ENCODE measurements at regions not wholly inside any gene's neighbourhood (a gene's known extent, or its start where the extent isn't known, plus 50 kb on each side); places are given as distances from the start of the nearest gene placed in this dataset.

- H3K27me3 ChIP-seq, result no peaks in the 10 kb centered on the region
- H3K27ac ChIP-seq, result no peak overlapping the region
- TF ChIP-seq POLR2A (IDR thresholded peaks at IDR 0.05), result no peak
- no peak for TF ChIP-seq CTCF (IDR thresholded peaks at IDR 0.05)
- no peak for TF ChIP-seq POLR2AphosphoS5 (IDR thresholded peaks at IDR 0.05)
- H3K4me3 ChIP-seq, result no peak overlapping the region
- H3K9me3 ChIP-seq, result no peaks in the 10 kb centered on the region
- H3K36me3 ChIP-seq, result no peaks in the 10 kb centered on the region
- DNase-seq (ENCODE audit: low spot score in 2 of 2), result no peak
- intact Hi-C loops (cut with DNase I; ENCODE audit: low total_unique reads), result no loop called here
- H3K4me1 ChIP-seq, result no peaks in the 10 kb centered on the region
Measured at GRCh38 chr4:55255179-55255578, 90.9 kb upstream of the SRD5A3 start.

- intact Hi-C loops (cut with DNase I; ENCODE audit: low total_unique reads), result no loop called here
- no peaks in the 10 kb centered on the region for H3K9me3 ChIP-seq
- H3K4me3 ChIP-seq, result no peak overlapping the region
- TF ChIP-seq POLR2A (IDR thresholded peaks at IDR 0.05) (no peak), CTCF (IDR thresholded peaks at IDR 0.05) (no peak), POLR2AphosphoS5 (IDR thresholded peaks at IDR 0.05) (no peak)
- no peaks in the 10 kb centered on the region for H3K36me3 ChIP-seq
- H3K27me3 ChIP-seq, result no peaks in the 10 kb centered on the region
- H3K27ac ChIP-seq, result no peak overlapping the region
- DNase-seq (ENCODE audit: low spot score in 2 of 2), result no peak
- no peaks in the 10 kb centered on the region for H3K4me1 ChIP-seq
Measured at GRCh38 chr4:55256787-55257186, 89.3 kb upstream of the SRD5A3 start.

GRCh38 chr4:55258152-55258865 is 87.7 kb upstream of the SRD5A3 start:
- no peaks in the 10 kb centered on the region for H3K36me3 ChIP-seq
- H3K4me3 ChIP-seq, result no peak overlapping the region
- intact Hi-C loops (cut with DNase I; ENCODE audit: low total_unique reads), result no loop called here
- H3K4me1 ChIP-seq, result no peaks in the 10 kb centered on the region
- no peak for TF ChIP-seq CTCF (IDR thresholded peaks at IDR 0.05)
- no peak for TF ChIP-seq POLR2A (IDR thresholded peaks at IDR 0.05)
- no peak for TF ChIP-seq POLR2AphosphoS5 (IDR thresholded peaks at IDR 0.05)
- no peaks in the 10 kb centered on the region for H3K27me3 ChIP-seq
- no peak overlapping the region for H3K27ac ChIP-seq
- DNase-seq (ENCODE audit: low spot score in 2 of 2), result no peak
- H3K9me3 ChIP-seq, result no peaks in the 10 kb centered on the region

- Histone ChIP-seq H3K4me3 (no peak overlapping the region), H3K27ac (no peak overlapping the region), H3K9me3 (no peaks in the 10 kb centered on the region), H3K27me3 (no peaks in the 10 kb centered on the region), H3K4me1 (no peaks in the 10 kb centered on the region), H3K36me3 (no peaks in the 10 kb centered on the region)
- intact Hi-C loops (cut with DNase I; ENCODE audit: low total_unique reads), result no loop called here
- DNase-seq (ENCODE audit: low spot score in 2 of 2), result no peak
- TF ChIP-seq CTCF (IDR thresholded peaks at IDR 0.05), result no peak
- TF ChIP-seq POLR2A (IDR thresholded peaks at IDR 0.05), result no peak
- TF ChIP-seq POLR2AphosphoS5 (IDR thresholded peaks at IDR 0.05), result no peak
Measured at GRCh38 chr4:55259294-55259693, 86.7 kb upstream of the SRD5A3 start.

- no peaks in the 10 kb centered on the region for H3K4me1 ChIP-seq
- H3K4me3 ChIP-seq, result no peak overlapping the region
- no peaks in the 10 kb centered on the region for H3K36me3 ChIP-seq
- TF ChIP-seq CTCF (IDR thresholded peaks at IDR 0.05) (no peak), POLR2A (IDR thresholded peaks at IDR 0.05) (no peak), POLR2AphosphoS5 (IDR thresholded peaks at IDR 0.05) (no peak)
- H3K27ac ChIP-seq, result no peak overlapping the region
- no peaks in the 10 kb centered on the region for H3K27me3 ChIP-seq
- no peaks in the 10 kb centered on the region for H3K9me3 ChIP-seq
- intact Hi-C loops (cut with DNase I; ENCODE audit: low total_unique reads), result no loop called here
- DNase-seq (ENCODE audit: low spot score in 2 of 2), result no peak
Measured at GRCh38 chr4:55269470-55269869, 76.6 kb upstream of the SRD5A3 start.
